ENCODE measurements at regions not wholly inside any gene's neighbourhood (a gene's known extent, or its start where the extent isn't known, plus 50 kb on each side); places are given as distances from the start of the nearest gene placed in this dataset.
A peak's percentile ranks its signal among the peaks of the same experiment; 100 is the strongest.

GRCh38 chr6:44058617-44059358, 68.5 kb downstream of the MRPL14 start (continued):
- TF ChIP-seq EP400 (IDR thresholded peaks at IDR 0.05) (peak; percentile 95), POLR2H (tag; IDR thresholded peaks at IDR 0.05; ENCODE audit: low read depth) (no peak; the same call in 1 of the 2 replicates), CC2D1A (IDR thresholded peaks at IDR 0.05) (peak; percentile 52; the same call in 1 of the 2 replicates), ZBTB2 (IDR thresholded peaks at IDR 0.05) (peak; percentile 94), HLTF (IDR thresholded peaks at IDR 0.05) (0 out of 2 replicates have a peak, but pooled peaks have one; percentile 75), NUFIP1 (IDR thresholded peaks at IDR 0.05; ENCODE audit: partially characterized antibody) (peak; percentile 89), ZNF589 (CRISPR knock-in tag; IDR thresholded peaks at IDR 0.05; ENCODE audit: low read depth) (peak; percentile 100), TFAP4 (CRISPR knock-in tag; IDR thresholded peaks at IDR 0.05; ENCODE audit: borderline replicate concordance) (peak; percentile 99), YY1 (IDR thresholded peaks at IDR 0.05; ENCODE audit: borderline replicate concordance in 1 of 3, control insufficient read depth in 1 of 3, extremely low read depth in 1 of 3, insufficient read depth in 3 of 3, insufficient read length in 1 of 3, insufficient replicate concordance in 2 of 3, low read depth in 1 of 3, low read length in 2 of 3) (no peak), FOXK2 (conservative IDR thresholded peaks at IDR 0.05 in 1 of 2, IDR thresholded peaks at IDR 0.05 in 1 of 2; ENCODE audit: low read depth in 2 of 2) (peak; percentile 85), DPF2 (IDR thresholded peaks at IDR 0.05) (peak; percentile 98), YBX1 (IDR thresholded peaks at IDR 0.05) (no peak), PRPF4 (IDR thresholded peaks at IDR 0.05; ENCODE audit: insufficient read depth, low read depth, low read length, poor library complexity, severe bottlenecking) (no peak), NCOA6 (IDR thresholded peaks at IDR 0.05) (no peak), ZNF79 (CRISPR knock-in tag; IDR thresholded peaks at IDR 0.05; ENCODE audit: low read depth) (peak; percentile 78), COPS2 (conservative IDR thresholded peaks at IDR 0.05) (no peak), SMAD3 (CRISPR knock-in tag; conservative IDR thresholded peaks at IDR 0.05) (peak; percentile 98), GABPA (tag; conservative IDR thresholded peaks at IDR 0.05; ENCODE audit: low read depth) (peak; percentile 79), XRCC5 (IDR thresholded peaks at IDR 0.05; ENCODE audit: low read depth, low read length) (peak; percentile 92), SRF (CRISPR knock-in tag; IDR thresholded peaks at IDR 0.05) (peak in 1 of 2 experiments; percentile 83; a peak in 1 of 4 replicates), POLR2A (conservative IDR thresholded peaks at IDR 0.05) (peak; percentile 87), POLR2AphosphoS5 (IDR thresholded peaks at IDR 0.05; ENCODE audit: control insufficient read depth, insufficient read depth, low read depth, low read length) (peak; percentile 63; the same call in 1 of the 2 replicates), TAF15 (IDR thresholded peaks at IDR 0.05; ENCODE audit: low read depth, low read length) (no peak), ZNF561 (CRISPR knock-in tag; conservative IDR thresholded peaks at IDR 0.05) (peak; percentile 74), ZFP30 (CRISPR knock-in tag; IDR thresholded peaks at IDR 0.05; ENCODE audit: borderline replicate concordance) (no peak), ZNF324 (CRISPR knock-in tag; IDR thresholded peaks at IDR 0.05) (peak; percentile 74), ATF4 (CRISPR knock-in tag; IDR thresholded peaks at IDR 0.05) (peak; percentile 87)

Measured in K562 (cell line).